NB4 (cell line): ENCODE measurements at regions not wholly inside any gene's neighbourhood (a gene's known extent, or its start where the extent isn't known, plus 50 kb on each side); places are given as distances from the start of the nearest gene placed in this dataset.

Experiments used
- DNase-seq: peaks from one replicate; pipeline ENCODE4 v3.0.0; 2010; ENCODE audit warnings: low read depth
- H3K4me3 ChIP-seq: one replicate; pipeline ENCODE4 v1.5.1; 2011; ENCODE audit warnings: mild to moderate bottlenecking, low read depth, low read length, moderate library complexity
- CTCF ChIP-seq: IDR thresholded peaks from one replicate; pipeline ENCODE4 v1.5.1; 2012; ENCODE audit warnings: low read depth, low read length
- MAX ChIP-seq: IDR thresholded peaks from 2 replicates; pipeline ENCODE4 v1.6.1; 2011; ENCODE audit warnings: low read depth, low read length
- MYC ChIP-seq: IDR thresholded peaks from 2 replicates; pipeline ENCODE4 v1.6.1; 2011; ENCODE audit warnings: low read depth, low read length
- POLR2A ChIP-seq: IDR thresholded peaks from 2 replicates; pipeline ENCODE4 v1.6.1; 2011; ENCODE audit warnings: mild to moderate bottlenecking; ENCODE audit not compliant: insufficient read length; ENCODE audit errors: extremely low read depth

- no peak overlapping the region for H3K4me3 ChIP-seq
- DNase-seq, result no peak
- TF ChIP-seq CTCF, result no peak
Observed at GRCh38 chr10:78702186-78702585, 366.6 kb upstream of the ZMIZ1 start.

- TF ChIP-seq POLR2A (no peak), MAX (no peak), CTCF (no peak), MYC (no peak)
- no peak overlapping the region for H3K4me3 ChIP-seq
- DNase-seq, result no peak
Observed at GRCh38 chr10:78702876-78703275, 365.9 kb upstream of the ZMIZ1 start.

- TF ChIP-seq CTCF, result no peak
- no peak for TF ChIP-seq POLR2A
- TF ChIP-seq MYC, result no peak
- DNase-seq, result no peak
- H3K4me3 ChIP-seq, result no peak overlapping the region
Observed at GRCh38 chr10:78703593-78703992, 365.2 kb upstream of the ZMIZ1 start.

- no peak for DNase-seq
- TF ChIP-seq CTCF, result no peak
- no peak for TF ChIP-seq MAX
- no peak for TF ChIP-seq MYC
- no peak for TF ChIP-seq POLR2A
- no peak overlapping the region for H3K4me3 ChIP-seq
Observed at GRCh38 chr10:78706256-78706655, 362.5 kb upstream of the ZMIZ1 start.

- no peak overlapping the region for H3K4me3 ChIP-seq
- TF ChIP-seq MAX, result no peak
- TF ChIP-seq POLR2A, result no peak
- no peak for TF ChIP-seq CTCF
- TF ChIP-seq MYC, result no peak
- DNase-seq, result no peak
Observed at GRCh38 chr10:78706726-78707540, 361.8 kb upstream of the ZMIZ1 start.

GRCh38 chr10:78707745-78708144, 361.0 kb upstream of the ZMIZ1 start:
- TF ChIP-seq CTCF (no peak), POLR2A (no peak), MYC (no peak), MAX (no peak)
- DNase-seq, result no peak
- H3K4me3 ChIP-seq, result no peak overlapping the region
